Loucy (cell line): ENCODE measurements at regions not wholly inside any gene's neighbourhood (a gene's known extent, or its start where the extent isn't known, plus 50 kb on each side); places are given as distances from the start of the nearest gene placed in this dataset.

Experiments used
- H2AFZ ChIP-seq: fragments of 200-600 bp; sonication (generic); 2 replicates; pipeline ENCODE4 v1.6.0; 2016; ENCODE audit warnings: antibody characterized with exemption, mild to moderate bottlenecking, low read length, moderate library complexity
- H3F3A ChIP-seq: fragments of 200-600 bp; 2 replicates; pipeline ENCODE4 v1.6.0; 2016; ENCODE audit warnings: antibody characterized with exemption, low read depth, mild to moderate bottlenecking
- H3K27me3 ChIP-seq: fragments of 200-600 bp; sonication (generic); 2 replicates; pipeline ENCODE4 v1.6.1; 2014; ENCODE audit warnings: low read length, mild to moderate bottlenecking; ENCODE audit not compliant: insufficient read depth, poor library complexity, severe bottlenecking
- H3K36me3 ChIP-seq: fragments of 200-600 bp; sonication (generic); 2 replicates; pipeline ENCODE4 v1.6.1; 2016; ENCODE audit warnings: low read length; ENCODE audit not compliant: insufficient read depth
- H3K4me1 ChIP-seq: fragments of 200-600 bp; sonication (generic); 2 replicates; pipeline ENCODE4 v1.5.1; 2014; ENCODE audit warnings: low read length, mild to moderate bottlenecking; ENCODE audit not compliant: insufficient read depth, poor library complexity, severe bottlenecking
- H3K4me2 ChIP-seq: fragments of 200-600 bp; sonication (generic); 2 replicates; pipeline ENCODE4 v1.6.0; 2014; ENCODE audit warnings: antibody characterized with exemption, low read length, low read depth, mild to moderate bottlenecking; ENCODE audit not compliant: poor library complexity, severe bottlenecking
- H3K4me3 ChIP-seq: fragments of 200-600 bp; sonication (generic); 2 replicates; pipeline ENCODE4 v1.5.1; 2014; ENCODE audit warnings: low read length, mild to moderate bottlenecking, mixed read lengths; ENCODE audit not compliant: poor library complexity, severe bottlenecking
- H3K79me2 ChIP-seq: fragments of 200-600 bp; sonication (generic); 2 replicates; pipeline ENCODE4 v1.6.1; 2014; ENCODE audit warnings: low read length; ENCODE audit not compliant: insufficient read depth
- H3K9ac ChIP-seq: fragments of 200-600 bp; sonication (generic); 2 replicates; pipeline ENCODE4 v1.6.0; 2014; ENCODE audit warnings: mild to moderate bottlenecking, low read depth, low read length, moderate library complexity; ENCODE audit not compliant: poor library complexity, severe bottlenecking
- H3K9me2 ChIP-seq: fragments of 200-600 bp; sonication (generic); replicated peaks from 2 replicates; pipeline ENCODE4 v1.6.1; 2016; ENCODE audit warnings: low read depth, low read length, mixed read lengths
- H3K9me3 ChIP-seq: fragments of 200-600 bp; sonication (generic); 2 replicates; pipeline ENCODE4 v1.6.1; 2014; ENCODE audit warnings: mild to moderate bottlenecking, antibody characterized with exemption, low read length, low read depth; ENCODE audit not compliant: insufficient read depth
- H4K20me1 ChIP-seq: fragments of 200-600 bp; sonication (generic); 2 replicates; pipeline ENCODE4 v1.6.0; 2014; ENCODE audit warnings: antibody characterized with exemption, low read length, mild to moderate bottlenecking; ENCODE audit not compliant: insufficient read depth, poor library complexity, severe bottlenecking
- CTCF ChIP-seq: fragments of 200-600 bp; sonication (generic); conservative IDR thresholded peaks from 2 replicates; pipeline ENCODE4 v1.5.1; 2014; ENCODE audit warnings: mild to moderate bottlenecking, antibody characterized with exemption, low read length
- EZH2phosphoT487 ChIP-seq: fragments of 200-600 bp; IDR thresholded peaks from 2 replicates; pipeline ENCODE4 v1.6.1; 2018; ENCODE audit warnings: antibody characterized with exemption, mild to moderate bottlenecking, moderate library complexity, borderline replicate concordance

GRCh38 chr2:2890901-2891300, 486.7 kb downstream of the EIPR1 start:
- no peak overlapping the region for H3K9ac ChIP-seq
- TF ChIP-seq EZH2phosphoT487 (no peak), CTCF (no peak)
- no peak overlapping the region for H3K4me2 ChIP-seq
- H3K4me3 ChIP-seq = no peak overlapping the region
- no peaks in the 10 kb centered on the region for H3K36me3 ChIP-seq
- no peaks in the 10 kb centered on the region for H3K4me1 ChIP-seq
- no peaks in the 10 kb centered on the region for H3K27me3 ChIP-seq
- H3K79me2 ChIP-seq = no peaks in the 10 kb centered on the region
- no peaks in the 10 kb centered on the region for H3F3A ChIP-seq
- H2AFZ ChIP-seq = no peak overlapping the region
- H3K9me2 ChIP-seq = no peaks in the 10 kb centered on the region
- H3K9me3 ChIP-seq = peaks cover 5% of the 10 kb centered on the region; the same call in 1 of the 2 replicates
- no peaks in the 10 kb centered on the region for H4K20me1 ChIP-seq

GRCh38 chr2:2890246-2890645, 487.4 kb downstream of the EIPR1 start:
- no peaks in the 10 kb centered on the region for H3K9me2 ChIP-seq
- H3K4me1 ChIP-seq = no peaks in the 10 kb centered on the region
- H3K9me3 ChIP-seq = peaks cover 5% of the 10 kb centered on the region; the same call in 1 of the 2 replicates
- H3K36me3 ChIP-seq = no peaks in the 10 kb centered on the region
- H3K9ac ChIP-seq = no peak overlapping the region
- TF ChIP-seq EZH2phosphoT487 (no peak), CTCF (no peak)
- H4K20me1 ChIP-seq = no peaks in the 10 kb centered on the region
- H3K27me3 ChIP-seq = no peaks in the 10 kb centered on the region
- H3F3A ChIP-seq = no peaks in the 10 kb centered on the region
- no peaks in the 10 kb centered on the region for H3K79me2 ChIP-seq
- H3K4me2 ChIP-seq = no peak overlapping the region
- H3K4me3 ChIP-seq = no peak overlapping the region
- no peak overlapping the region for H2AFZ ChIP-seq

GRCh38 chr2:2889646-2890045, 488.0 kb downstream of the EIPR1 start:
- Histone ChIP-seq H3F3A (no peaks in the 10 kb centered on the region), H3K4me1 (no peaks in the 10 kb centered on the region), H3K4me3 (no peak overlapping the region), H3K9ac (no peak overlapping the region), H3K27me3 (no peaks in the 10 kb centered on the region), H4K20me1 (no peaks in the 10 kb centered on the region), H3K36me3 (no peaks in the 10 kb centered on the region), H3K9me2 (no peaks in the 10 kb centered on the region), H2AFZ (no peak overlapping the region), H3K4me2 (no peak overlapping the region), H3K9me3 (peaks cover 5% of the 10 kb centered on the region; the same call in 1 of the 2 replicates), H3K79me2 (no peaks in the 10 kb centered on the region)
- TF ChIP-seq EZH2phosphoT487 (no peak), CTCF (no peak)
